ENCODE measurements at regions not wholly inside any gene's neighbourhood (a gene's known extent, or its start where the extent isn't known, plus 50 kb on each side); places are given as distances from the start of the nearest gene placed in this dataset.
"Not testable (repeated sequence)": the region's sequence is repeated elsewhere in the genome, so short reads cannot be mapped to it uniquely, and the experiment has no call there.

GRCh38 chr4:106548446-106549044, 180.0 kb upstream of the GIMD1 start:
- CTCF ChIA-PET, result no interaction called here
- H3K4me3 ChIP-seq (ENCODE audit: low read depth, low read length), result no peak overlapping the region
- H3K27me3 ChIP-seq (ENCODE audit: control insufficient read depth, insufficient read depth, low read length), result no peaks in the 10 kb centered on the region
- no peak for DNase-seq (ENCODE audit: low read depth)
- TF ChIP-seq CTCF (IDR thresholded peaks at IDR 0.05; ENCODE audit: insufficient read depth, low read depth, low read length), result no peak
- H3K36me3 ChIP-seq (ENCODE audit: control insufficient read depth, insufficient read depth, low read length), result no peaks in the 10 kb centered on the region
- POLR2A ChIA-PET, result no interaction called here

- Histone ChIP-seq H3K36me3 (ENCODE audit: control insufficient read depth, insufficient read depth, low read length) (no peaks in the 10 kb centered on the region), H3K4me3 (ENCODE audit: low read depth, low read length) (no peak overlapping the region), H3K27me3 (ENCODE audit: control insufficient read depth, insufficient read depth, low read length) (no peaks in the 10 kb centered on the region)
- POLR2A ChIA-PET, result no interaction called here
- no peak for DNase-seq (ENCODE audit: low read depth)
- CTCF ChIA-PET, result no interaction called here
- no peak for TF ChIP-seq CTCF (IDR thresholded peaks at IDR 0.05; ENCODE audit: insufficient read depth, low read depth, low read length)
Measured at GRCh38 chr4:106546370-106546769, 177.8 kb upstream of the GIMD1 start.

GRCh38 chr4:106542609-106543008, 174.0 kb upstream of the GIMD1 start:
- CTCF ChIA-PET; H3K27me3 ChIP-seq (ENCODE audit: control insufficient read depth, insufficient read depth, low read length); H3K4me3 ChIP-seq (ENCODE audit: low read depth, low read length); POLR2A ChIA-PET; H3K36me3 ChIP-seq (ENCODE audit: control insufficient read depth, insufficient read depth, low read length); DNase-seq (ENCODE audit: low read depth): not testable (repeated sequence)

GRCh38 chr4:106541253-106541652, 172.7 kb upstream of the GIMD1 start:
- ChIA-PET POLR2A (no interaction called here), CTCF (no interaction called here)
- H3K36me3 ChIP-seq (ENCODE audit: control insufficient read depth, insufficient read depth, low read length), result no peaks in the 10 kb centered on the region
- H3K27me3 ChIP-seq (ENCODE audit: control insufficient read depth, insufficient read depth, low read length), result no peaks in the 10 kb centered on the region
- no peak for TF ChIP-seq CTCF (IDR thresholded peaks at IDR 0.05; ENCODE audit: insufficient read depth, low read depth, low read length)
- H3K4me3 ChIP-seq (ENCODE audit: low read depth, low read length), result no peak overlapping the region
- DNase-seq (ENCODE audit: low read depth), result peak; percentile 16

- Histone ChIP-seq H3K4me3 (ENCODE audit: low read depth, low read length) (no peak overlapping the region), H3K36me3 (ENCODE audit: control insufficient read depth, insufficient read depth, low read length) (no peaks in the 10 kb centered on the region), H3K27me3 (ENCODE audit: control insufficient read depth, insufficient read depth, low read length) (no peaks in the 10 kb centered on the region)
- no peak for DNase-seq (ENCODE audit: low read depth)
- CTCF ChIA-PET, result interaction anchor here (1.0 kb wide), 1 partner anchor 16 kb away, joined by 3 read pairs; no protein-coding TSS in a partner anchor
- no peak for TF ChIP-seq CTCF (IDR thresholded peaks at IDR 0.05; ENCODE audit: insufficient read depth, low read depth, low read length)
- POLR2A ChIA-PET, result no interaction called here
Measured at GRCh38 chr4:106530821-106531220, 162.2 kb upstream of the GIMD1 start.

- TF ChIP-seq CTCF (IDR thresholded peaks at IDR 0.05; ENCODE audit: insufficient read depth, low read depth, low read length), result no peak
- no peak for DNase-seq (ENCODE audit: low read depth)
- H3K27me3 ChIP-seq (ENCODE audit: control insufficient read depth, insufficient read depth, low read length), result no peaks in the 10 kb centered on the region
- H3K36me3 ChIP-seq (ENCODE audit: control insufficient read depth, insufficient read depth, low read length), result no peaks in the 10 kb centered on the region
- ChIA-PET POLR2A (no interaction called here), CTCF (interaction anchor here (1.4 kb wide), 1 partner anchor 160 kb away, joined by 5 read pairs; no protein-coding TSS in a partner anchor)
- no peak overlapping the region for H3K4me3 ChIP-seq (ENCODE audit: low read depth, low read length)
Measured at GRCh38 chr4:106530024-106530361, 161.4 kb upstream of the GIMD1 start.
